ENCODE measurements at regions not wholly inside any gene's neighbourhood (a gene's known extent, or its start where the extent isn't known, plus 50 kb on each side); places are given as distances from the start of the nearest gene placed in this dataset.

- no peak for TF ChIP-seq POLR2A (IDR thresholded peaks at IDR 0.05; ENCODE audit: low read depth, low read length)
- TF ChIP-seq TAF1 (IDR thresholded peaks at IDR 0.05; ENCODE audit: low read depth, low read length) = no peak
Observed at GRCh38 chr2:88321449-88322248, 130.8 kb downstream of the FOXI3 start.
